PC-3 (cell line): ENCODE measurements at regions not wholly inside any gene's neighbourhood (a gene's known extent, or its start where the extent isn't known, plus 50 kb on each side); places are given as distances from the start of the nearest gene placed in this dataset.

Experiments
- ATAC-seq: fragments of 200-7000 bp; cut with Tn5 transposase; 2 replicates; pipeline ENCODE4 v1.9.1; 2020; ENCODE audit warnings: mild to moderate bottlenecking, moderate library complexity
- BruUV-seq: library from RNA; stranded (reverse); fragments of 400-500 nt; replicated peaks from 2 replicates; lab custom pipeline; 2021; lab: Mats Ljungman, UMichigan
- CTCF ChIA-PET: fragments of 300-600 bp; sonication (Branson Sonifier 250); formaldehyde crosslinking; loops from one replicate; lab custom pipeline; 2022; ENCODE audit warnings: antibody characterized with exemption; lab: Charles Lee
- POLR2A ChIA-PET: fragments of 300-600 bp; sonication (Branson Sonifier 250); formaldehyde crosslinking; loops from one replicate; lab custom pipeline; 2022; ENCODE audit warnings: antibody characterized with exemption; ENCODE audit not compliant: unreplicated experiment; lab: Charles Lee
- DNase-seq: peaks from one replicate; pipeline ENCODE4 v3.0.0-alpha.2; 2015
- H2AFZ ChIP-seq: fragments of 300-600 bp; sonication (generic); 2 replicates; pipeline ENCODE4 v1.6.0; 2016; ENCODE audit warnings: antibody characterized with exemption, low read length
- H3F3A ChIP-seq: fragments of 300-600 bp; sonication (generic); one replicate; pipeline ENCODE4 v1.6.0; 2017; ENCODE audit warnings: antibody characterized with exemption, low read length, control low read depth, mild to moderate bottlenecking; ENCODE audit not compliant: unreplicated experiment
- H3K27ac ChIP-seq: fragments of 300-600 bp; sonication (generic); 2 replicates; pipeline ENCODE4 v1.5.1; 2016; ENCODE audit warnings: mild to moderate bottlenecking, low read length
- H3K27me3 ChIP-seq: fragments of 300-600 bp; sonication (generic); 2 replicates; pipeline ENCODE4 v1.6.1; 2016; ENCODE audit warnings: low read length, mixed read lengths
- H3K36me3 ChIP-seq: fragments of 300-600 bp; sonication (generic); 2 replicates; pipeline ENCODE4 v1.6.1; 2016; ENCODE audit warnings: low read depth, mixed run types, low read length, mixed read lengths
- H3K4me1 ChIP-seq: fragments of 300-600 bp; sonication (generic); 2 replicates; pipeline ENCODE4 v1.5.1; 2016; ENCODE audit warnings: low read length; ENCODE audit not compliant: insufficient read depth
- H3K4me2 ChIP-seq: fragments of 300-600 bp; sonication (generic); 2 replicates; pipeline ENCODE4 v1.6.0; 2016; ENCODE audit warnings: low read length
- H3K4me3 ChIP-seq: fragments of 300-600 bp; sonication (generic); 2 replicates; pipeline ENCODE4 v1.5.1; 2016; ENCODE audit warnings: mild to moderate bottlenecking, low read length, mixed read lengths
- H3K79me2 ChIP-seq: fragments of 300-600 bp; sonication (generic); 2 replicates; pipeline ENCODE4 v1.6.1; 2017; ENCODE audit warnings: low read length, mixed read lengths
- H3K9ac ChIP-seq: fragments of 300-600 bp; sonication (generic); 2 replicates; pipeline ENCODE4 v1.6.0; 2016; ENCODE audit warnings: mild to moderate bottlenecking, low read length
- H3K9me2 ChIP-seq: fragments of 300-600 bp; sonication (generic); replicated peaks from 2 replicates; pipeline ENCODE4 v1.6.1; 2016; ENCODE audit warnings: mixed run types, low read length, mixed read lengths
- H3K9me3 ChIP-seq: fragments of 300-600 bp; sonication (generic); 2 replicates; pipeline ENCODE4 v1.6.1; 2016; ENCODE audit warnings: low read length, mixed read lengths
- H4K20me1 ChIP-seq: fragments of 300-600 bp; sonication (generic); 2 replicates; pipeline ENCODE4 v1.6.1; 2016; ENCODE audit warnings: low read length, mixed read lengths
- CTCF ChIP-seq: fragments of 300-600 bp; sonication (generic); conservative IDR thresholded peaks from 2 replicates; pipeline ENCODE4 v1.5.1; 2017; ENCODE audit warnings: antibody characterized with exemption, low read depth, mild to moderate bottlenecking, low read length
- EZH2 ChIP-seq: fragments of 300-600 bp; sonication (generic); IDR thresholded peaks from one replicate; pipeline ENCODE4 v1.6.1; 2017; ENCODE audit warnings: antibody characterized with exemption, mild to moderate bottlenecking, low read length; ENCODE audit not compliant: unreplicated experiment
- EZH2phosphoT487 ChIP-seq: fragments of 300-600 bp; sonication (generic); IDR thresholded peaks from 2 replicates; pipeline ENCODE4 v1.6.1; 2018; ENCODE audit warnings: mild to moderate bottlenecking, antibody characterized with exemption, low read length, borderline replicate concordance
- intact Hi-C: fragments of 100-400 bp; cut with micrococcal nuclease; formaldehyde crosslinking; loops from 2 replicates; pipeline ENCODE4 v1.9.0; 2023

DNA sequence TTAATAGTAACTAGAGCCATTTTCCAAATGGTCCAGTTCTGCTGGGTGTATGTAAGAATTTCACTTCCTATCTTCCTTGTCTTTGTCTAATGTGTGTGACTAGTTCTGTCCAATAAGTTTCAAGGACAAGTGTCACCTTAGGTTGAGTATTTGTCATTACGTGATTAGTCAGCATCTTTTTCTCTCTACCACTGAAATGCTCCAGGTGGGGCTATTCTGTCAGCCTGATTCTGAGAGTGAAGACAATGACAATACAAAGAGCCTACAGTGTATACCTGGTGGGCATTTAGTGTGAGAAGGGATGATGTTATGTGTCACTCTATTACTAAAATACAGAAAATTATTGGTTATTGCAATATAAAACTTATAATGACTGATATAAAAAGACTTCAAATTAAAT is 876.3 kb downstream of the C4orf33 start:
- Histone ChIP-seq H3K27me3 (no peaks in the 10 kb centered on the region), H2AFZ (no peak overlapping the region), H3K4me2 (no peak overlapping the region), H3K4me3 (no peak overlapping the region), H3K79me2 (no peaks in the 10 kb centered on the region), H4K20me1 (no peaks in the 10 kb centered on the region), H3K36me3 (no peaks in the 10 kb centered on the region), H3K9me3 (no peaks in the 10 kb centered on the region), H3K9me2 (no peaks in the 10 kb centered on the region), H3F3A (no peaks in the 10 kb centered on the region), H3K27ac (no peak overlapping the region), H3K9ac (no peak overlapping the region), H3K4me1 (no peaks in the 10 kb centered on the region)
- BruUV-seq = no TSS peak
- ChIA-PET CTCF (no interaction called here), POLR2A (no interaction called here)
- intact Hi-C loops = no loop called here
- no peak for DNase-seq
- ATAC-seq = no peak
- TF ChIP-seq EZH2 = no peak
- TF ChIP-seq EZH2phosphoT487 = no peak
- TF ChIP-seq CTCF = no peak

GRCh38 chr4:129974730-129975129 is 878.8 kb downstream of the C4orf33 start:
- no TSS peak for BruUV-seq
- POLR2A ChIA-PET = interaction anchor here (0.6 kb wide), 1 partner anchor 816 kb away, joined by 5 read pairs; no protein-coding TSS in a partner anchor
- no peaks in the 10 kb centered on the region for H3K4me1 ChIP-seq
- DNase-seq (no peak), ATAC-seq (no peak)
- H3K27me3 ChIP-seq = no peaks in the 10 kb centered on the region
- H3K79me2 ChIP-seq = no peaks in the 10 kb centered on the region
- TF ChIP-seq EZH2 (no peak), EZH2phosphoT487 (no peak), CTCF (no peak)
- no peaks in the 10 kb centered on the region for H3K9me3 ChIP-seq
- H3K9me2 ChIP-seq = no peaks in the 10 kb centered on the region
- CTCF ChIA-PET = no interaction called here
- no peaks in the 10 kb centered on the region for H3K36me3 ChIP-seq
- H3K9ac ChIP-seq = no peak overlapping the region
- H3F3A ChIP-seq = no peaks in the 10 kb centered on the region
- no peak overlapping the region for H3K4me3 ChIP-seq
- no peak overlapping the region for H3K4me2 ChIP-seq
- H4K20me1 ChIP-seq = no peaks in the 10 kb centered on the region
- H3K27ac ChIP-seq = no peak overlapping the region
- H2AFZ ChIP-seq = no peak overlapping the region
- intact Hi-C loops = no loop called here

GRCh38 chr4:129978315-129978714 is 882.4 kb downstream of the C4orf33 start:
- CTCF ChIA-PET = no interaction called here
- no peak overlapping the region for H3K27ac ChIP-seq
- no peaks in the 10 kb centered on the region for H3K9me3 ChIP-seq
- H3F3A ChIP-seq = no peaks in the 10 kb centered on the region
- no peaks in the 10 kb centered on the region for H3K79me2 ChIP-seq
- intact Hi-C loops = no loop called here
- H4K20me1 ChIP-seq = no peaks in the 10 kb centered on the region
- DNase-seq (no peak), ATAC-seq (no peak)
- no peak overlapping the region for H3K9ac ChIP-seq
- no peak overlapping the region for H3K4me3 ChIP-seq
- no peak overlapping the region for H3K4me2 ChIP-seq
- no peaks in the 10 kb centered on the region for H3K9me2 ChIP-seq
- no peaks in the 10 kb centered on the region for H3K27me3 ChIP-seq
- H2AFZ ChIP-seq = no peak overlapping the region
- no peaks in the 10 kb centered on the region for H3K4me1 ChIP-seq
- POLR2A ChIA-PET = no interaction called here
- H3K36me3 ChIP-seq = no peaks in the 10 kb centered on the region
- TF ChIP-seq EZH2phosphoT487 = no peak
- TF ChIP-seq EZH2 = no peak
- no peak for TF ChIP-seq CTCF
- BruUV-seq = no TSS peak
